OCI-LY1 (cell line): ENCODE measurements at regions not wholly inside any gene's neighbourhood (a gene's known extent, or its start where the extent isn't known, plus 50 kb on each side); places are given as distances from the start of the nearest gene placed in this dataset.

ENCODE experiments used
- H2AFZ ChIP-seq: fragments of 200-600 bp; sonication (generic), shearing (Covaris generic); 2 replicates; pipeline ENCODE4 v1.6.0; 2014; ENCODE audit warnings: antibody characterized with exemption, mild to moderate bottlenecking, low read length
- H3F3A ChIP-seq: fragments of 200-600 bp; sonication (generic), shearing (Covaris generic); 2 replicates; pipeline ENCODE4 v1.6.0; 2014; ENCODE audit warnings: mild to moderate bottlenecking, antibody characterized with exemption, low read length, moderate library complexity; ENCODE audit not compliant: insufficient read depth
- H3K27ac ChIP-seq: fragments of 200-600 bp; sonication (generic); 2 replicates; pipeline ENCODE4 v1.5.1; 2014; ENCODE audit warnings: low read length, mixed run types, mild to moderate bottlenecking, low read depth; ENCODE audit not compliant: poor library complexity, severe bottlenecking
- H3K27me3 ChIP-seq: fragments of 200-600 bp; sonication (generic); 2 replicates; pipeline ENCODE4 v1.6.0; 2014; ENCODE audit warnings: antibody characterized with exemption, mild to moderate bottlenecking, low read length, moderate library complexity; ENCODE audit not compliant: insufficient read depth
- H3K36me3 ChIP-seq: fragments of 200-600 bp; sonication (generic); 2 replicates; pipeline ENCODE4 v1.6.1; 2014; ENCODE audit warnings: mild to moderate bottlenecking, antibody characterized with exemption, low read length, moderate library complexity, mixed read lengths; ENCODE audit not compliant: insufficient read depth
- H3K4me1 ChIP-seq: fragments of 200-600 bp; sonication (generic); 2 replicates; pipeline ENCODE4 v1.5.1; 2014; ENCODE audit warnings: mild to moderate bottlenecking, low read length, moderate library complexity; ENCODE audit not compliant: insufficient read depth, severe bottlenecking
- H3K4me2 ChIP-seq: fragments of 200-600 bp; sonication (generic), shearing (Covaris generic); 2 replicates; pipeline ENCODE4 v1.6.1; 2014; ENCODE audit warnings: low read length
- H3K4me3 ChIP-seq: fragments of 200-600 bp; sonication (generic); 2 replicates; pipeline ENCODE4 v1.5.1; 2014; ENCODE audit warnings: low read length, low read depth, mild to moderate bottlenecking, mixed read lengths; ENCODE audit not compliant: poor library complexity, severe bottlenecking
- H3K79me2 ChIP-seq: fragments of 200-600 bp; shearing (Covaris generic); 2 replicates; pipeline ENCODE4 v1.6.1; 2016; ENCODE audit warnings: mixed run types, low read length, mixed read lengths; ENCODE audit not compliant: insufficient read depth
- H3K9ac ChIP-seq: fragments of 200-600 bp; sonication (generic), shearing (Covaris generic); 2 replicates; pipeline ENCODE4 v1.6.1; 2014; ENCODE audit warnings: mild to moderate bottlenecking, low read length, mixed read lengths
- H3K9me2 ChIP-seq: fragments of 200-600 bp; sonication (generic), shearing (Covaris generic); 2 replicates; pipeline ENCODE4 v1.6.1; 2014; ENCODE audit warnings: low read depth, mild to moderate bottlenecking, low read length, mixed read lengths
- H3K9me3 ChIP-seq: fragments of 200-600 bp; shearing (Covaris generic); 2 replicates; pipeline ENCODE4 v1.6.1; 2014; ENCODE audit warnings: low read length, mixed read lengths
- H4K20me1 ChIP-seq: fragments of 200-600 bp; sonication (generic), shearing (Covaris generic); 2 replicates; pipeline ENCODE4 v1.6.0; 2016; ENCODE audit warnings: mild to moderate bottlenecking, low read length; ENCODE audit not compliant: insufficient read depth
- CTCF ChIP-seq: fragments of 200-600 bp; sonication (generic), shearing (Covaris generic); IDR thresholded peaks from 2 replicates; pipeline ENCODE4 v1.5.1; 2017; ENCODE audit warnings: mild to moderate bottlenecking, antibody characterized with exemption, low read length, moderate library complexity, mixed read lengths
- EZH2 ChIP-seq: fragments of 200-600 bp; sonication (generic), shearing (Covaris generic); IDR thresholded peaks from 2 replicates; pipeline ENCODE4 v1.8.0; 2017; ENCODE audit warnings: borderline replicate concordance, mixed run types, mild to moderate bottlenecking, antibody characterized with exemption, low read length, moderate library complexity, mixed read lengths

GRCh38 chr16:85994492-85995490 lies 95.8 kb downstream of the IRF8 start:
- Histone ChIP-seq H3K9ac (no peak overlapping the region), H4K20me1 (no peaks in the 10 kb centered on the region), H3F3A (no peaks in the 10 kb centered on the region), H3K4me3 (no peak overlapping the region), H2AFZ (no peak overlapping the region), H3K27ac (no peak overlapping the region), H3K4me2 (0 out of 2 replicates have a peak overlapping the region, but pooled peaks have one; percentile 2), H3K27me3 (peaks cover 3% of the 10 kb centered on the region; the same call in 1 of the 2 replicates), H3K79me2 (no peaks in the 10 kb centered on the region), H3K9me2 (no peaks in the 10 kb centered on the region), H3K36me3 (no peaks in the 10 kb centered on the region), H3K4me1 (peaks cover 7% of the 10 kb centered on the region), H3K9me3 (no peaks in the 10 kb centered on the region)
- TF ChIP-seq EZH2 = no peak
- TF ChIP-seq CTCF = no peak

- no peaks in the 10 kb centered on the region for H3K79me2 ChIP-seq
- H3K4me2 ChIP-seq = peak overlapping the region; percentile 37; the same call in 1 of the 2 replicates
- H3K9me2 ChIP-seq = no peaks in the 10 kb centered on the region
- no peaks in the 10 kb centered on the region for H3K36me3 ChIP-seq
- no peak overlapping the region for H2AFZ ChIP-seq
- H3K9me3 ChIP-seq = no peaks in the 10 kb centered on the region
- H3F3A ChIP-seq = no peaks in the 10 kb centered on the region
- peaks cover 3% of the 10 kb centered on the region; the same call in 1 of the 2 replicates for H3K27me3 ChIP-seq
- H3K27ac ChIP-seq = no peak overlapping the region
- peaks cover 7% of the 10 kb centered on the region for H3K4me1 ChIP-seq
- no peak overlapping the region for H3K9ac ChIP-seq
- no peaks in the 10 kb centered on the region for H4K20me1 ChIP-seq
- TF ChIP-seq EZH2 (no peak), CTCF (no peak)
- H3K4me3 ChIP-seq = no peak overlapping the region
These were observed 96.8 kb downstream of the IRF8 start for GRCh38 chr16:85995541-85996423.

- Histone ChIP-seq H3K27me3 (peaks cover 3% of the 10 kb centered on the region; the same call in 1 of the 2 replicates), H3K9ac (no peak overlapping the region), H3F3A (no peaks in the 10 kb centered on the region), H3K79me2 (no peaks in the 10 kb centered on the region), H3K9me3 (no peaks in the 10 kb centered on the region), H3K36me3 (no peaks in the 10 kb centered on the region), H3K4me3 (no peak overlapping the region), H3K4me1 (peaks cover 7% of the 10 kb centered on the region), H3K27ac (no peak overlapping the region), H3K4me2 (no peak overlapping the region), H4K20me1 (no peaks in the 10 kb centered on the region), H2AFZ (no peak overlapping the region), H3K9me2 (no peaks in the 10 kb centered on the region)
- TF ChIP-seq CTCF (no peak), EZH2 (no peak)
These were observed 97.9 kb downstream of the IRF8 start for GRCh38 chr16:85996843-85997242.
